Endothelial cell of umbilical vein (primary cell): ENCODE measurements at regions not wholly inside any gene's neighbourhood (a gene's known extent, or its start where the extent isn't known, plus 50 kb on each side); places are given as distances from the start of the nearest gene placed in this dataset.

ENCODE experiments used
- BruUV-seq: library from RNA; stranded (reverse); fragments of 400-500 nt; replicated peaks from 2 replicates; lab custom pipeline; 2021; lab: Mats Ljungman, UMichigan
- CTCF ChIA-PET: fragments of 300-600, 350-600 bp; sonication (Branson Sonifier 250); formaldehyde crosslinking; loops from one replicate; lab custom pipeline; 2021; ENCODE audit warnings: antibody characterized with exemption, inconsistent platforms; lab: Charles Lee
- POLR2A ChIA-PET: fragments of 300-600, 350-600 bp; sonication (Branson Sonifier 250); formaldehyde crosslinking; loops from one replicate; lab custom pipeline; 2021; ENCODE audit warnings: antibody characterized with exemption, inconsistent platforms; lab: Charles Lee
- DNase-seq: peaks from one replicate; pipeline ENCODE4 v3.0.0-alpha.2; 2011; ENCODE audit warnings: low read depth, low spot score
- FAIRE-seq: peaks from 2 replicates; lab custom pipeline; 2011; peaks lifted over from hg19 to GRCh38; lab: Jason Lieb, UNC
- H2AFZ ChIP-seq: 2 replicates; pipeline ENCODE4 v1.6.0; 2012; ENCODE audit warnings: low read depth, low read length, control low read depth, inconsistent platforms
- H3K27ac ChIP-seq: 2 replicates; pipeline ENCODE4 v1.5.1; 2011; ENCODE audit warnings: low read depth, mild to moderate bottlenecking, control low read depth, low read length, moderate library complexity; ENCODE audit not compliant: insufficient read depth
- H3K27me3 ChIP-seq, 2 experiments: 2 replicates each; pipeline versions ENCODE4 v1.6.0 to v1.6.1; 2011; ENCODE audit warnings: low read length in 2 of 2, mixed read lengths in 1 of 2; ENCODE audit not compliant: control insufficient read depth in 2 of 2, insufficient read depth in 2 of 2
- H3K36me3 ChIP-seq, 2 experiments: 2 replicates in 1 of 2; 3 replicates in 1 of 2; pipeline ENCODE4 v1.5.1; 2011; ENCODE audit warnings: low read length in 2 of 2, mild to moderate bottlenecking in 1 of 2, moderate library complexity in 1 of 2; ENCODE audit not compliant: control insufficient read depth in 2 of 2, insufficient read depth in 2 of 2; ENCODE audit errors: extremely low read depth in 1 of 2
- H3K4me1 ChIP-seq: 3 replicates; pipeline ENCODE4 v1.5.1; 2011; ENCODE audit warnings: mild to moderate bottlenecking, low read length; ENCODE audit not compliant: control insufficient read depth, insufficient read depth; ENCODE audit errors: extremely low read depth
- H3K4me2 ChIP-seq: 2 replicates; pipeline ENCODE4 v1.6.1; 2011; ENCODE audit warnings: low read length, control low read depth, mixed read lengths; ENCODE audit not compliant: insufficient read depth
- H3K4me3 ChIP-seq, 3 experiments: fragments of 200-600 bp in 1 of 3; sonication (generic), shearing (Covaris generic) in 1 of 3; replicated peaks in 1 of 3; 2 replicates each; pipeline ENCODE4 v1.5.1; 2011 to 2016; ENCODE audit warnings: control low read depth in 3 of 3, low read length in 3 of 3, mild to moderate bottlenecking in 2 of 3, inconsistent platforms in 1 of 3, low read depth in 1 of 3, moderate library complexity in 1 of 3; ENCODE audit not compliant: insufficient read depth in 1 of 3
- H3K79me2 ChIP-seq: 2 replicates; pipeline ENCODE4 v1.6.0; 2012; ENCODE audit warnings: low read length, inconsistent platforms; ENCODE audit not compliant: control insufficient read depth, insufficient read depth
- H3K9ac ChIP-seq: replicated peaks from 2 replicates; pipeline ENCODE3; 2011; ENCODE audit warnings: low read length, control low read depth; ENCODE audit not compliant: insufficient read depth; ENCODE audit errors: extremely low read depth
- H3K9me1 ChIP-seq: replicated peaks from 3 replicates; pipeline ENCODE4 v1.6.0; 2011; ENCODE audit warnings: mild to moderate bottlenecking, low read length; ENCODE audit not compliant: control insufficient read depth, insufficient read depth; ENCODE audit errors: extremely low read depth
- H3K9me3 ChIP-seq: replicated peaks from 2 replicates; pipeline ENCODE4 v1.5.1; 2012; ENCODE audit warnings: low read length, inconsistent platforms; ENCODE audit not compliant: control insufficient read depth, insufficient read depth
- H4K20me1 ChIP-seq: replicated peaks from 2 replicates; pipeline ENCODE3; 2011; ENCODE audit warnings: mild to moderate bottlenecking, low read length; ENCODE audit not compliant: control insufficient read depth, insufficient read depth; ENCODE audit errors: extremely low read depth
- EZH2 ChIP-seq: IDR thresholded peaks from 2 replicates; pipeline ENCODE4 v1.6.1; 2012; ENCODE audit warnings: borderline replicate concordance, low read depth, mild to moderate bottlenecking, moderate library complexity, low read length, inconsistent platforms; ENCODE audit not compliant: severe bottlenecking
- FOS ChIP-seq: IDR thresholded peaks from 2 replicates; pipeline ENCODE4 v1.6.1; 2011; ENCODE audit warnings: mild to moderate bottlenecking, low read length, moderate library complexity, borderline replicate concordance; ENCODE audit not compliant: insufficient read depth
- GATA2 ChIP-seq: IDR thresholded peaks from 2 replicates; pipeline ENCODE4 v1.7.0; 2011; ENCODE audit warnings: low read depth, mild to moderate bottlenecking, moderate library complexity, mixed read lengths, low read length; ENCODE audit not compliant: insufficient read length, insufficient read depth
- JUN ChIP-seq: IDR thresholded peaks from 2 replicates; pipeline ENCODE4 v1.6.1; 2011; ENCODE audit warnings: borderline replicate concordance, low read depth; ENCODE audit not compliant: insufficient read length, insufficient read depth
- MYC ChIP-seq: IDR thresholded peaks from one replicate; pipeline ENCODE4 v1.6.1; 2011; ENCODE audit warnings: mild to moderate bottlenecking, low read depth, low read length
- POLR2A ChIP-seq: IDR thresholded peaks from 2 replicates; pipeline ENCODE4 v1.6.1; 2012; ENCODE audit warnings: low read depth, mild to moderate bottlenecking, control low read depth, low read length
- POLR2AphosphoS5 ChIP-seq: IDR thresholded peaks from 2 replicates; pipeline ENCODE4 v1.6.1; 2012; ENCODE audit warnings: low read depth, mild to moderate bottlenecking, control low read depth, low read length, moderate library complexity; ENCODE audit not compliant: insufficient read depth
- dilution Hi-C: fragments of 300-500 bp; cut with MboI; formaldehyde crosslinking; loops from one replicate; pipeline ENCODE4 v1.15.0; 2019; ENCODE audit warnings: low sequenced_read_pairs; ENCODE audit not compliant: extremely low pct_ligation_motif_present
- intact Hi-C: fragments of 100-400 bp; cut with micrococcal nuclease; formaldehyde crosslinking; loops from one replicate; pipeline ENCODE4 v1.10.0; 2022
- TF ChIP-seq, protein P1 (sequence below), 2 donors: IDR thresholded peaks; 1 replicate in 1 of 2; 2 replicates in 1 of 2; pipeline ENCODE4 v1.5.1; 2011; ENCODE audit warnings: low read length in 2 of 2, mild to moderate bottlenecking in 2 of 2, moderate library complexity in 2 of 2, control low read depth in 1 of 2, inconsistent platforms in 1 of 2, low read depth in 1 of 2; ENCODE audit not compliant: insufficient read depth in 1 of 2; ENCODE audit errors: extremely low read depth in 1 of 2
- TF ChIP-seq, protein P2 (sequence below): IDR thresholded peaks from 2 replicates; pipeline ENCODE4 v1.6.1; 2011; ENCODE audit not compliant: insufficient read depth, insufficient read length

DNA sequence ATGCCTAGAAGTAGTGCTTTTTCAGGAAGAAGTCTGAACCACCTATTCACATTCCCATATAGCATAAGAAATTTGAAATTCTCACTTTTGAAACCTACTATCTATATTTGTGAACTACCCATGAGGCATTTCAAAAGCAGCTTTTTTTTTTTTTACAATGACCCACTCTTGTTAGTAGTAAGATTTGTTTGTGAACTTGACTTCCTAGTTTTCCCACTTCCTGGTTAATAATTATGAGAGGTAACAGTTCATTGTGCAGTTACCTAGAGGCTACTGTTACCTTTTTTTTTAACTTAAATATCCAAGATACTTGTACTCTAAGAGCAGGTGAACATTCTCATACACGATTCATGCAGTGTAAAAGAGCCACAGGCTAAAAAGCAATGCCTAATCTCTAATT is 371.7 kb upstream of the ADGRL2 start:
- no peak for TF ChIP-seq MYC
- no peak for TF ChIP-seq FOS
- TF ChIP-seq, protein P1, sequence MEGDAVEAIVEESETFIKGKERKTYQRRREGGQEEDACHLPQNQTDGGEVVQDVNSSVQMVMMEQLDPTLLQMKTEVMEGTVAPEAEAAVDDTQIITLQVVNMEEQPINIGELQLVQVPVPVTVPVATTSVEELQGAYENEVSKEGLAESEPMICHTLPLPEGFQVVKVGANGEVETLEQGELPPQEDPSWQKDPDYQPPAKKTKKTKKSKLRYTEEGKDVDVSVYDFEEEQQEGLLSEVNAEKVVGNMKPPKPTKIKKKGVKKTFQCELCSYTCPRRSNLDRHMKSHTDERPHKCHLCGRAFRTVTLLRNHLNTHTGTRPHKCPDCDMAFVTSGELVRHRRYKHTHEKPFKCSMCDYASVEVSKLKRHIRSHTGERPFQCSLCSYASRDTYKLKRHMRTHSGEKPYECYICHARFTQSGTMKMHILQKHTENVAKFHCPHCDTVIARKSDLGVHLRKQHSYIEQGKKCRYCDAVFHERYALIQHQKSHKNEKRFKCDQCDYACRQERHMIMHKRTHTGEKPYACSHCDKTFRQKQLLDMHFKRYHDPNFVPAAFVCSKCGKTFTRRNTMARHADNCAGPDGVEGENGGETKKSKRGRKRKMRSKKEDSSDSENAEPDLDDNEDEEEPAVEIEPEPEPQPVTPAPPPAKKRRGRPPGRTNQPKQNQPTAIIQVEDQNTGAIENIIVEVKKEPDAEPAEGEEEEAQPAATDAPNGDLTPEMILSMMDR (IDR thresholded peaks at IDR 0.05; ENCODE audit: extremely low read depth in 1 of 2, insufficient read depth in 1 of 2, low read depth in 1 of 2, low read length in 2 of 2): no peak
- no peak for TF ChIP-seq JUN
- no peak for TF ChIP-seq POLR2AphosphoS5
- no peak for TF ChIP-seq POLR2A
- TF ChIP-seq, protein P2, sequence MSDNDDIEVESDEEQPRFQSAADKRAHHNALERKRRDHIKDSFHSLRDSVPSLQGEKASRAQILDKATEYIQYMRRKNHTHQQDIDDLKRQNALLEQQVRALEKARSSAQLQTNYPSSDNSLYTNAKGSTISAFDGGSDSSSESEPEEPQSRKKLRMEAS: no peak
- no peak for TF ChIP-seq EZH2
- no peak for TF ChIP-seq GATA2
- ChIA-PET CTCF (no interaction called here), POLR2A (no interaction called here)
- Histone ChIP-seq H3K27me3 (no peaks in the 10 kb centered on the region), H3K4me2 (no peak overlapping the region), H3K79me2 (no peaks in the 10 kb centered on the region), H3K36me3 (no peaks in the 10 kb centered on the region), H3K4me3 (no peak overlapping the region), H4K20me1 (no peaks in the 10 kb centered on the region), H3K9ac (no peak overlapping the region), H3K4me1 (no peaks in the 10 kb centered on the region), H3K27ac (no peak overlapping the region), H2AFZ (no peak overlapping the region), H3K9me1 (no peaks in the 10 kb centered on the region), H3K9me3 (no peaks in the 10 kb centered on the region)
- intact Hi-C loops: no loop called here
- DNase-seq (no peak), FAIRE-seq (no peak)
- dilution Hi-C loops: no loop called here
- no TSS peak for BruUV-seq
